MG63 (cell line): ENCODE measurements at regions not wholly inside any gene's neighbourhood (a gene's known extent, or its start where the extent isn't known, plus 50 kb on each side); places are given as distances from the start of the nearest gene placed in this dataset.
A peak's percentile ranks its signal among the peaks of the same experiment; 100 is the strongest.

Experiments
- DNase-seq: peaks from one replicate; pipeline ENCODE4 v3.0.0-alpha.2; 2020
- H3K27me3 ChIP-seq: fragments of 250-450 bp; sonication (Bioruptor Pico); 2 replicates; pipeline ENCODE4 v1.5.1; 2020; ENCODE audit warnings: mild to moderate bottlenecking, moderate library complexity
- H3K36me3 ChIP-seq: fragments of 250-450 bp; sonication (Bioruptor Pico); 2 replicates; pipeline ENCODE4 v1.5.1; 2020; ENCODE audit warnings: mild to moderate bottlenecking, moderate library complexity
- H3K4me3 ChIP-seq: fragments of 250-450 bp; sonication (Bioruptor Pico); 2 replicates; pipeline ENCODE4 v1.5.1; 2020; ENCODE audit warnings: mild to moderate bottlenecking, moderate library complexity
- H3K9me3 ChIP-seq: fragments of 250-450 bp; sonication (Bioruptor Pico); 2 replicates; pipeline ENCODE4 v1.5.1; 2020; ENCODE audit warnings: mild to moderate bottlenecking, moderate library complexity

DNA sequence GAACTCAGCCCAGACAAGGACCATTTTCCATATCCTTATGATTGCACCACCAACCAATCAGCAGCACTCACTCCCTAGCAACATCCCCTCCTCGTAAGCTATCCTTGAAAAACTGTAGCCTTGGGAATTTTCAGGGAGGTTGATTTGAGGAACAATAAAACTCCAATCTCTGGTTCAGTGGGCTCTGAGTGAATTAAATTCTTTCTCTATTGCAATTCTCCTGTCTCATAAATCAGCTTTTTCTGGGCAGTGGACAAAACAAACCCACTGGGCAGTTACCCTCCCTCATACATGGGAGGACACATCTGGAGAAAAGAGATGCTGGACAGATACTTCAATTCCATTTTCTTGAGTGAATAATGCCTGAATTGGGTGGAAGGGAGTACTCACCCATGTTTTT, 115.4 kb upstream of the STXBP5 start:
- no peak for DNase-seq
- H3K36me3 ChIP-seq: no peaks in the 10 kb centered on the region
- H3K27me3 ChIP-seq: no peaks in the 10 kb centered on the region
- peaks cover 15% of the 10 kb centered on the region for H3K9me3 ChIP-seq
- no peak overlapping the region for H3K4me3 ChIP-seq

DNA sequence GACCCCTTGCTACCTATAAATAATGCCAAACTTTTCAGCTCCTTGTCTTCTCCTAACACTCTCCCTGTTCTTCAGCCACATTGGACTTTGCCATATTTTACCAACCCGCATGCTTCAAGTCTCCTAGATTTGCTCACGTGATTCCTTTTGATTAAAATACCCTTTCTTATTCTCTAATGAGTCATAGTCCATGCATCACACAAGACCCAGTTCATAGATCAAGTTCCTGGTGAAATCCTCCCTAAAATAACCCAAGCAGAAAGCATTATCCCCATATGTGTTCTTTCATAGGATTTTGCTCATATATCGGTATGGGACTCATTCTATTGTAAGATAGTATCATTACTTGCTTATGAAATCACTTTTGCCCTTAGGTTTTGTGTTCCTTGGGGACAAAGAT, 108.9 kb upstream of the STXBP5 start:
- H3K4me3 ChIP-seq: no peak overlapping the region
- H3K27me3 ChIP-seq: no peaks in the 10 kb centered on the region
- no peak for DNase-seq
- no peaks in the 10 kb centered on the region for H3K36me3 ChIP-seq
- H3K9me3 ChIP-seq: no peaks in the 10 kb centered on the region

DNA sequence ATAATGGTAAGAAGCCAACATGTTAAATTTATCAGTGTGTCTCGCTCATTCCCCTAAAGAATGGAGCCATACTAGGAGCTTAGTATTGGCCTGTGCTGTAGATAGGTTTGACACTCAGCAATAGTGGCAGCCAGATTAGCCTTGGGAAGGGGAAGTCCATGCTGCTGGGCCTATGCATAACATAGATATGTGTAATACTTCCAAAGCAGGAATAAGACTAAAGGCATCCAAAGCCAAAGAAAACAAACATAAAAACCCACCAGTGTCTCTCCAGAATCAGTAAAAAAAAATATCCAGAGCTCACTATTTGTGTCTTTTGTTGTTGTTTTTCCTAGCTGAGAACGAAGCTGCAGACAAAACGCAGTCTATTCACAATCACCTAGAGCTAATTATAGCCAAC, 104.2 kb upstream of the STXBP5 start:
- Histone ChIP-seq H3K4me3 (no peak overlapping the region), H3K36me3 (no peaks in the 10 kb centered on the region), H3K27me3 (no peaks in the 10 kb centered on the region), H3K9me3 (no peaks in the 10 kb centered on the region)
- peak; percentile 77 for DNase-seq

DNA sequence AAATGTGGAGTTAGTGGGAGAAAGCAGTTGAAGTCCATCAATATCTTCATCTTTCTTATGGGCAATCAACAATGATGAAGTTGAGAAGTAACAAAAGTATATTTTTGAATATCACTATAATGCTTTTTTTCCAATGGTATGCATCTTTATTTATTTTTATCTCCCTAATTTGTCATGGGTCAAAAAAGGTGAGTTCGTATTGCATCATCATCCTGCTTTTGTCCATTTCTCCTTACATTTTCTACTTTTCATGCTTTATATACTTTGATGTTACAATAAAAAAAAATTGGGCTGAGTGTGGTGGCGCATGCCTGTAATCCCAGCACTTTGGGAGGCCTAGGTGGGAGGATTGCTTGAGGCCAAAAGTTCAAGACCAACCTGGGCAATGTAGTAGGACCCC, 101.2 kb upstream of the STXBP5 start:
- Histone ChIP-seq H3K9me3 (no peaks in the 10 kb centered on the region), H3K4me3 (no peak overlapping the region), H3K36me3 (no peaks in the 10 kb centered on the region), H3K27me3 (no peaks in the 10 kb centered on the region)
- no peak for DNase-seq

DNA sequence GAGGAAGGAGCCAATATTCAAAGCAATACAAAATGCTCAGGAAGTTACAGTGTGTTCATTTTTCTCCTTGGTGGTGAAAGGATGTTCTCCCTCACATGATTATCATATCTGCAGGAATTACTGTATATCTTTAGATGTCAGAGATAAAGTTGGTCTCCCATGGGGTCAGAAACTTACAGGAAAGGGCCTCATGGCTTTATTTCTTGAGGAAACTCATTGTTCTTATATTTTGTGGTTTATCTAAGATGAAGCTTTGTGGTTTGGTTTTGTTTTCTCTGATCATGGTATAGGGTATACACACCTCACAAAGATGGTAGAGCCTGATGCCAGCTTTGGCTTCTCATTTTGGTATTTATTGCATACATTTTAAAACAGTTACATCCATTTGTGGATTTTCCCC, 100.5 kb upstream of the STXBP5 start:
- Histone ChIP-seq H3K4me3 (no peak overlapping the region), H3K9me3 (no peaks in the 10 kb centered on the region), H3K36me3 (no peaks in the 10 kb centered on the region), H3K27me3 (no peaks in the 10 kb centered on the region)
- DNase-seq: no peak

DNA sequence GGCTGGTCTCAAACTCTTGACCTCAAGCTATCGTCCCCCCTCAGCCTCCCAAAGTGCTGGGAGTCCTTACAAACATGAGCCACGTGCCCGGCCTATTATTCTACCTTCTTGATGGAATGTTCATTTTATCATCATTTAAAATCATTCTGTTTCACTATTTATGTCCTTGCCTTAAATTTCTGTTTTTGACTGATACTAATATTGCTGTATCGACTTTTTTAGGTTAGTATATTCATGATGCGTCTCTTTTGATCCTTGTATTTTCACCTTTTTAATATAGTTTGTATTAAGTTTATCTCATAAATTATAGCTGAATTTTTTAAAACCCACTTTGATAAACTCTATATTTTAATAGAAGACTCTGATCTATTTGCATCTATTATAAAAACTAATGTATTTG, 98.4 kb upstream of the STXBP5 start:
- no peaks in the 10 kb centered on the region for H3K36me3 ChIP-seq
- H3K4me3 ChIP-seq: no peak overlapping the region
- H3K9me3 ChIP-seq: no peaks in the 10 kb centered on the region
- no peaks in the 10 kb centered on the region for H3K27me3 ChIP-seq
- DNase-seq: no peak

DNA sequence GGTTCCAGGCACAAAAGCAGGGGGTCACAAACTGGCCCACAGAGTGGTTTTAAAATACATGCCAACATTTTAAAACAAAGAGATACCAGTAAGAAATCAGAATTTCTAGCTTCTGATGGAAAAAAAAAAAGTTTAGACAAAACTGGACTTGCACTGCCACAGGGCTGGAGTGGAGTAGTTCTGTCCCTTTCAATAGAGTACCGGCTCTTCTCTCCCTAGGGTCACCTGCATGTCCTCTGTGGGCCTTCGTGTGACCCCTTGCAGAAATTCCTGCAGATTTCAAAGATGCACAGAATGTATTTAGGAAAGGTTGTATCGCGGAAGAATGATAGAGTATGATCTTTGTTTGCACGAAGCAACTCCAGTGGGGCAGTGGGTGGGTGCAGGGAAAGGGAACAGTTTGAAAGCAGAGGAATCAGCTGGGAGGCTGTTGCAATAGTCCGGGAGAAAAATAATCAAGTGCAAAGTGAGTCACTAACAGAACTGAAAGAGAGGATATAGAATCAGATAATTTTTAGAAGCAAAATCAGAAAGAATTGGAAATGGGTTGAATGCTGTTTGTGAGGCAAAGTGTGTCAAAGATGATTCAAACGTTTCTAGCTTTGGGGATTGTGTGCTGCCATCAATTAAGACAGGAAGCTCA, 97.3 kb upstream of the STXBP5 start:
- no peaks in the 10 kb centered on the region for H3K36me3 ChIP-seq
- no peaks in the 10 kb centered on the region for H3K9me3 ChIP-seq
- DNase-seq: peak; percentile 11
- H3K4me3 ChIP-seq: no peak overlapping the region
- H3K27me3 ChIP-seq: no peaks in the 10 kb centered on the region

DNA sequence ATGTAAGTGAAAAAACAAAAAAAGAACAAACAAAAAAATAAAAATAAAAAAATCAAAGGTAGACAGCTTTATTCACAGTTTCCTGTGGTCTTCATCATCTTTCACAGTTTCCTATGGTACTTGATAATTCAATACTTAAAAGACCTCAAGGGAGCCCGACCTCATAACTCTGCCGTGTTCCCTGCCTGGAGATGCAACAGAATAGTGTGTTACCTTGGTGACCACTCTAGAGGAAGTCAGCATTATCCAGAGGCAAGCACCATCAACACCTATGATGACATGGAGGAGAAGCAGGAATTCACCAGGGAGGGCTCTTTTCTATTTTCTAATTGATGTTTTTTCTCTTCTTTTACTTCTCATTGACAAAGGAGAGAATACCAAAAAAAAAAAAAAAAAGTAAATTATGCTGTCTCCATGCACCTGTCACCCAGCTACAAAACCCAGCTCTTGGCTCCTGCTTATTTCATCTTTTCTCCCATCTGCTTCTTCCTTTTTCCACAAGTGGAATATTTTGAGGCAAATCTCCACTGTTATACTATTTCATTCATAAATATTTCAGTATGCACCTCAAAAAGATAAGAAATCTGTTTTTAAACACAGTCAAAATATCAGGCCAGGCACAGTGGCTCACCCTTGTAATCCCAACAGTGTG, 95.8 kb upstream of the STXBP5 start:
- Histone ChIP-seq H3K9me3 (no peaks in the 10 kb centered on the region), H3K36me3 (no peaks in the 10 kb centered on the region), H3K4me3 (no peak overlapping the region), H3K27me3 (no peaks in the 10 kb centered on the region)
- DNase-seq: no peak

DNA sequence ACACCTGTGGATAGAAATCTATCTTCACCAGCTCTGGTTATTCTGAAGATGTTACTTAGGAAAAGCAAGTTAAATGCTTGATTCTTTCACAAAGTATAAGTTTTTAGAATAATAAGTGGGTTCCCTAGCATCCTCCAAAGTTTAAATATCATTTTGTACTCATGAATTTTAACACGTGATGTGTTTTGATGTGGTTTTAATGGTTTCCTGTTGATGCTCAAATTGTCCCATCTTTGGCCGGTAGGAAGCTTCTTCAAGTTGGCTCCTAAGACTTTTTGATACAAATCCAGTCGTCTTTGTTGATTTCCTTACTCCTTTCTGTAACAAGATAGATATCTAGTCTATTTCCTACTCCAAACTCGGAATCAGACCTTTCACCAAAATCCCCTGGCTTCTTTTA, 94.5 kb upstream of the STXBP5 start:
- Histone ChIP-seq H3K36me3 (no peaks in the 10 kb centered on the region), H3K27me3 (no peaks in the 10 kb centered on the region), H3K9me3 (no peaks in the 10 kb centered on the region), H3K4me3 (no peak overlapping the region)
- DNase-seq: no peak

DNA sequence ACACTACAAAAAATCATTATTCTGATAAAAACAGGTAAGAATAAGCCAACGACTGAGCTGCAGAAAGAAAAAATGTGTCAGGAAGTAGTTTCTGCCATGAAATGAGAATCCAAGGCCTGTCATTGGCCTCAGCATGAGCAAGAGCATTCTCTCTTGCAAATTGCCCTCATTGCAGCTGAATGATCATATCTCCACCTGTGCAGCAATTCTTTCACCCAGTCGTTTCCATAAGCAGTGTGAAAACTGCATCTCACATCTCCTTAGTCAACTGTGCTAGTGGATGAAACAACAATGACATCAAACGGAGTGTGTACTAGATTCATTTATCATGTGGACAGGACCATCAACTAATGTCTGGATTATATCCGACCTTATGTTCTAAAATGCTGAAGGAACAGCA, 88.2 kb upstream of the STXBP5 start:
- no peak for DNase-seq
- no peaks in the 10 kb centered on the region; the same call in 1 of the 2 replicates for H3K9me3 ChIP-seq
- H3K4me3 ChIP-seq: no peak overlapping the region
- H3K27me3 ChIP-seq: no peaks in the 10 kb centered on the region
- H3K36me3 ChIP-seq: no peaks in the 10 kb centered on the region

DNA sequence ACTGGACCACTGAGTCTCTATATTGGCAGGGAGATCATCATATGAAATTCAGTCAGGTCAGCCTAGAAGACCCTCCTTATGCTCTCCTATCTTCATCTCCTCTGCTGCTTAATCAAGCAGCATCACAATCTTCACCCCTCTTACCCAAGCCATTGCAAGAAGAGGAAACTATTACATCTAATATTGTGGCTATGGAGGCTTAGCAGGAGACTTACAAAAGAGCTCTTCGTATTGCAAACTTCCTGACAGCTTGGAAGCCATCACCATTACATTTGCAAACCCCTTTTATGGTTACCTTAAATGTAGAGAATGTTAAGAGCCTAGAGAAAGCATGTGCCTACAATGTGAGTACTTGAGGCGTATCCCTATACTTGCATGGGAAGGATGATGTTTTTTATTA, 87.2 kb upstream of the STXBP5 start:
- Histone ChIP-seq H3K36me3 (no peaks in the 10 kb centered on the region), H3K27me3 (no peaks in the 10 kb centered on the region), H3K9me3 (no peaks in the 10 kb centered on the region; the same call in 1 of the 2 replicates), H3K4me3 (no peak overlapping the region)
- no peak for DNase-seq

DNA sequence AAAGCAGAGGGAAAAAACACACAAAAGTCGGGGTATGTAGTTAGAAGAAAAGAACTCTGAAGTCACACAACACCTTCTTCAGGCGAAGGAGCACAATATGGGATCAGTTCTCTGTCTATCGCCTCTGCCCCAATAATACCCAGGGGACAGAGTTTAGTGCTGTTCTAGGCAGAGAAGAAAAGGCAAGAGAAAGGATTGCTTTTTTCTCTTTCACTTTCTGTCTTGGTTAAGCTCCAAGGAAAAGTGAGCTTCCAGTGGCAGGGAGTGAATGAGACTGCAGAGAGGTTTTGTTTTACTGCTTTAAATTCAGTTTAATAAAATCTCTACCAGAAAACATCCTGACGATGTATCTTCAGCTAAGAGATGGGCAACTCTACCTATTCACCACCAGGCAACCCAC, 86.6 kb upstream of the STXBP5 start:
- Histone ChIP-seq H3K9me3 (no peaks in the 10 kb centered on the region; the same call in 1 of the 2 replicates), H3K4me3 (peak overlapping the region; percentile 7; the same call in 1 of the 2 replicates), H3K27me3 (no peaks in the 10 kb centered on the region), H3K36me3 (no peaks in the 10 kb centered on the region)
- DNase-seq: no peak

DNA sequence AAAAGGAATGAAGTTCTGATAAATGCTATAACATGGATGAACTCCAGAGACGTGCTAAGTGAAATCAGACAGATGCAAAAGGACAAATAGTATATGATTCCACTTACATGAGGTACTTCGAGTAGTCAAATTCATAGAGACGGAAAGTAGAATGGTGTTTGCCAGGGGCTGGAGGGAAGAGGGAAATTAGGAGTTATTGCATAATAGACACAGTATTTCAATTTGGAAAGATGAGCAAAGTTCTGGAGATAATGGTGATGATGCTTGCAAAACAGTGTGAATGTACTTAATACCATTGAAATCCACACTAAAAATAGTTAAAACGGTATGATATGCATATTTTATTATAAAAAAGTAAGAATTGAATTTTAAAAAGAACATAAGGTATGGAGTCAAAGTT, 84.9 kb upstream of the STXBP5 start:
- Histone ChIP-seq H3K27me3 (no peaks in the 10 kb centered on the region), H3K4me3 (no peak overlapping the region), H3K9me3 (no peaks in the 10 kb centered on the region; the same call in 1 of the 2 replicates), H3K36me3 (no peaks in the 10 kb centered on the region)
- no peak for DNase-seq

DNA sequence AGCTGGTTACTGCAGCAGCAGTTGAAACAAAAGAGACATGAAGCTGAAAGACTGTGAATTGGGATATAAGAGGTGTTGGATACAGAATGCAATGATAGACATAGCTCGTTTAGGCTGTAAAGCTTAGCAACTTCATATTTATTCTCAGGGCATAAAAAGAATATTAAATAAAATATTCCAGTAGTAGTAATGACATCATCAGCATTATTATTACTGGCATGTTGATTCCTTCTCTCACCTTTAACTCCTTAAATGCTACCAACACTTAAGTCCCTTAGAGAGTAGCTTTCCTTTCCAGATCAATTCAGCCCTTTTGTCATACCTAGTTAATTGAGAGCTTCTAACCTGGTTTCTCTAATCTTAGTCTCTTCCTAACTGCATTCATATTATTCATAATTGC, 81.4 kb upstream of the STXBP5 start:
- Histone ChIP-seq H3K27me3 (no peaks in the 10 kb centered on the region), H3K4me3 (no peak overlapping the region), H3K9me3 (no peaks in the 10 kb centered on the region; the same call in 1 of the 2 replicates), H3K36me3 (no peaks in the 10 kb centered on the region)
- no peak for DNase-seq

DNA sequence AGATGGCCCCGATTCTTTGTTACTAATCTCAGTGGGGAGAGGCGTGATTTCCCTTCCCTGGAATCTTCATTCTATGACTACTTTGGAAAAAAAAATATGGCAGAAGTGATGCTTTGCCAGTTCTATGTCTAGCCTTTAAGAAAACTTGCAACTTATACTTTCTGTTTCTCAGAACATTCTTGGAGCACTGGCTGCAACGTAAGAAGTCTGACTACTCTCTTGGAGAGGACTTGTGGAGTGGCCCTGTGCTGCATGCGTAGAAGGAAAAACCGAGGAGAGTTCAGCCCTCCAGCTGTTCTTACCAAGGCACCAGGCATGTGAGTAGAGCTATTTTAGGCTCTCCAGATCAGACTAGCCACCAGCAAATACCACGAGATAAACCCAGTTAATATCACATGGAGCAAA, 77.6 kb upstream of the STXBP5 start:
- Histone ChIP-seq H3K27me3 (no peaks in the 10 kb centered on the region), H3K36me3 (no peaks in the 10 kb centered on the region), H3K9me3 (no peaks in the 10 kb centered on the region), H3K4me3 (no peak overlapping the region)
- no peak for DNase-seq

DNA sequence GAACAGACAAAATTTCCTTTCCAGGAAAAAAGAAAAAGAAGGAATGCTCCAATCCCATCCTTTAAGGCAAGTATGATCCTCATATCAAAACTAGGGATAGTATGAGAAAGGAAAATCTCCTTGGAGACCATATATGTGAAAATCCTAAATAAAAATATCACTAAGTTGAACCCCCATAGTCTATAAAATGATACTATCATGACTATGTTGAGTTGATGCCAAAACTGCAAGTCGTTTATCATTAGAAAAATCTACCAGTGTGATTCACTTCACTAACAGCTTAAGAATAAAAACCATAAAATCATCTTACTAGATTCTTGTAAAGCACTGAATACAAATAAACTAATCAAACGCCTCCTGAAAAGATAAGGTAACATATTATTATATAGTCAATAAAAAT, 76.6 kb upstream of the STXBP5 start:
- H3K27me3 ChIP-seq: no peaks in the 10 kb centered on the region
- H3K9me3 ChIP-seq: no peaks in the 10 kb centered on the region
- no peak for DNase-seq
- H3K36me3 ChIP-seq: no peaks in the 10 kb centered on the region
- no peak overlapping the region for H3K4me3 ChIP-seq

DNA sequence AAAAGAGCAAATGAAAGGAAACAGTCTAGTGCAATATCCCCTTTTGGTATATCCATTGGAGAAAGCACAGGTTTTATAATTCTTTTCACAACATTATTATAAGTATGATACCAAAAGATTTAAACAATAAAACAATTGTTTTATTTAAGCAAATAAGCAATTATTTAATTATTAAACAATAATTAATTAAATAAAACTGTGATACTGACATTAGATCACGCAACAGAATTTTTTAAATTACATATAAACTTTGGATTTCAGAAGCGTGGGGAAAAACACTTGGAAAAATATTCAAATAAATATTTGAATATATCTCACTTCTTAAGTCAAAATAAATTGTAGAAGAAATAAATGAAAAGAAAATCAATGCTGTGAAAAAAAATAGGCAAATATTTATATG, 76.2 kb upstream of the STXBP5 start:
- H3K36me3 ChIP-seq: no peaks in the 10 kb centered on the region
- DNase-seq: no peak
- H3K27me3 ChIP-seq: no peaks in the 10 kb centered on the region
- H3K9me3 ChIP-seq: no peaks in the 10 kb centered on the region
- no peak overlapping the region for H3K4me3 ChIP-seq

DNA sequence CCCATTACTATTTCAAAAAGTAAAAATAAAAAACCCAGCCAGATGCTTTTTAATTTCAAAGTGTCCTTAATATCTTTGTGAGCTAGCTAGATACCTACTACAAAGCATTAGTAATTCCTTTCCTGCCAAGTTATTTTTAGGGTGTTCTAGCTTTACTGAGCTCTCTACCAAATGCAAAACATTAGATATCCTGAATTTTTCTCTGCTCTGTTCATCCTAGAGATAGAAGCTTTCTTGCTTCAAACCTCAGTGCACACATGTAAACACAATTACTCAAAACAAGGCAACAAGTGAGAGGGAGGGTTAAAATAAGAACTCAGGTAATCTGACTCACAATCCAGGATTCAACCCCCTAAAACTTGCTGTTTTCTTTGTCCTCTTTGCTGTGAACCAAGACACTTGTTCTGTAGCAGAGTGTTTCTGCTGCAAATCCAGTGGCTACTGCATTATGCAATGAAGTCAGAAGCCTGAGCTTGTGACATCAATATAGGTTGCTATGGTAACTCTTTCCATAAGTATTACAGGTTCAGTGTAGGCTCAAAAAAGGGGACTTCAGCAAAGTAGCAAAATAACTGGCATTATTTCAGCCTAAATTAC, 72.6 kb upstream of the STXBP5 start:
- Histone ChIP-seq H3K36me3 (no peaks in the 10 kb centered on the region), H3K27me3 (no peaks in the 10 kb centered on the region), H3K4me3 (no peak overlapping the region), H3K9me3 (no peaks in the 10 kb centered on the region)
- no peak for DNase-seq
